Loucy (cell line): ENCODE measurements at regions not wholly inside any gene's neighbourhood (a gene's known extent, or its start where the extent isn't known, plus 50 kb on each side); places are given as distances from the start of the nearest gene placed in this dataset.

ENCODE experiments used
- H2AFZ ChIP-seq: fragments of 200-600 bp; sonication (generic); 2 replicates; pipeline ENCODE4 v1.6.0; 2016; ENCODE audit warnings: antibody characterized with exemption, mild to moderate bottlenecking, low read length, moderate library complexity
- H3F3A ChIP-seq: fragments of 200-600 bp; 2 replicates; pipeline ENCODE4 v1.6.0; 2016; ENCODE audit warnings: antibody characterized with exemption, low read depth, mild to moderate bottlenecking
- H3K27me3 ChIP-seq: fragments of 200-600 bp; sonication (generic); 2 replicates; pipeline ENCODE4 v1.6.1; 2014; ENCODE audit warnings: low read length, mild to moderate bottlenecking; ENCODE audit not compliant: insufficient read depth, poor library complexity, severe bottlenecking
- H3K36me3 ChIP-seq: fragments of 200-600 bp; sonication (generic); 2 replicates; pipeline ENCODE4 v1.6.1; 2016; ENCODE audit warnings: low read length; ENCODE audit not compliant: insufficient read depth
- H3K4me1 ChIP-seq: fragments of 200-600 bp; sonication (generic); 2 replicates; pipeline ENCODE4 v1.5.1; 2014; ENCODE audit warnings: low read length, mild to moderate bottlenecking; ENCODE audit not compliant: insufficient read depth, poor library complexity, severe bottlenecking
- H3K4me2 ChIP-seq: fragments of 200-600 bp; sonication (generic); 2 replicates; pipeline ENCODE4 v1.6.0; 2014; ENCODE audit warnings: antibody characterized with exemption, low read length, low read depth, mild to moderate bottlenecking; ENCODE audit not compliant: poor library complexity, severe bottlenecking
- H3K4me3 ChIP-seq: fragments of 200-600 bp; sonication (generic); 2 replicates; pipeline ENCODE4 v1.5.1; 2014; ENCODE audit warnings: low read length, mild to moderate bottlenecking, mixed read lengths; ENCODE audit not compliant: poor library complexity, severe bottlenecking
- H3K79me2 ChIP-seq: fragments of 200-600 bp; sonication (generic); 2 replicates; pipeline ENCODE4 v1.6.1; 2014; ENCODE audit warnings: low read length; ENCODE audit not compliant: insufficient read depth
- H3K9ac ChIP-seq: fragments of 200-600 bp; sonication (generic); 2 replicates; pipeline ENCODE4 v1.6.0; 2014; ENCODE audit warnings: mild to moderate bottlenecking, low read depth, low read length, moderate library complexity; ENCODE audit not compliant: poor library complexity, severe bottlenecking
- H3K9me2 ChIP-seq: fragments of 200-600 bp; sonication (generic); replicated peaks from 2 replicates; pipeline ENCODE4 v1.6.1; 2016; ENCODE audit warnings: low read depth, low read length, mixed read lengths
- H3K9me3 ChIP-seq: fragments of 200-600 bp; sonication (generic); 2 replicates; pipeline ENCODE4 v1.6.1; 2014; ENCODE audit warnings: mild to moderate bottlenecking, antibody characterized with exemption, low read length, low read depth; ENCODE audit not compliant: insufficient read depth
- H4K20me1 ChIP-seq: fragments of 200-600 bp; sonication (generic); 2 replicates; pipeline ENCODE4 v1.6.0; 2014; ENCODE audit warnings: antibody characterized with exemption, low read length, mild to moderate bottlenecking; ENCODE audit not compliant: insufficient read depth, poor library complexity, severe bottlenecking
- EZH2phosphoT487 ChIP-seq: fragments of 200-600 bp; IDR thresholded peaks from 2 replicates; pipeline ENCODE4 v1.6.1; 2018; ENCODE audit warnings: antibody characterized with exemption, mild to moderate bottlenecking, moderate library complexity, borderline replicate concordance
- TF ChIP-seq, protein P1 (sequence below): fragments of 200-600 bp; sonication (generic); conservative IDR thresholded peaks from 2 replicates; pipeline ENCODE4 v1.5.1; 2014; ENCODE audit warnings: mild to moderate bottlenecking, antibody characterized with exemption, low read length

DNA sequence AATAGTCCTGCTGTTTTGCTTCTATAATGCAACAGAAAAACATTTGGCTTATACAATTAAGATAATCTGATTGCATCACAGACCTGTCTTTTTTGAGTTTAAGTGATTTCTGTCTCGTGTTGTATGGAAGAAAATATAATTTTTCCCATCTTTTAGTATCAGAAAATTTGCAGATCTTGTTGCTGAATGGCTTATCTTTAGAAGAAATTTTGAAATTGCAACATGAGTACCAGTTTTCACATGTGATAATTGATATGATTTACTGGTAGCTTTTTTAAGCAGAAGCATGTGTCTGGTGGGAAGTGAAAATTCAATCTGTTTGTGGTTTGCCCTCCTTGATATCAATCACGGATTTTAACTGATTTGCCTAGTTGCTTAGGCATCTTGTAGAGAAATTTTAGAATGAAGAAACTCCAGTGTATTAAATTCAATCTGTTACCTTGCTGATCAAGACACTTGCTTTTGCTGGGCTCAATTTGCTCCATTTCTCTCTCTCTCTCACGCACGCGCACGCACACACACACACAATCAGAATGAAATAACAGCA is 89.8 kb upstream of the MYCBP2 start:
- H3K9ac ChIP-seq, result no peak overlapping the region
- no peaks in the 10 kb centered on the region for H3K4me1 ChIP-seq
- H3K9me2 ChIP-seq, result no peaks in the 10 kb centered on the region
- H3K36me3 ChIP-seq, result no peaks in the 10 kb centered on the region
- H3K9me3 ChIP-seq, result no peaks in the 10 kb centered on the region
- H4K20me1 ChIP-seq, result no peaks in the 10 kb centered on the region
- H3K27me3 ChIP-seq, result no peaks in the 10 kb centered on the region
- TF ChIP-seq, protein P1, sequence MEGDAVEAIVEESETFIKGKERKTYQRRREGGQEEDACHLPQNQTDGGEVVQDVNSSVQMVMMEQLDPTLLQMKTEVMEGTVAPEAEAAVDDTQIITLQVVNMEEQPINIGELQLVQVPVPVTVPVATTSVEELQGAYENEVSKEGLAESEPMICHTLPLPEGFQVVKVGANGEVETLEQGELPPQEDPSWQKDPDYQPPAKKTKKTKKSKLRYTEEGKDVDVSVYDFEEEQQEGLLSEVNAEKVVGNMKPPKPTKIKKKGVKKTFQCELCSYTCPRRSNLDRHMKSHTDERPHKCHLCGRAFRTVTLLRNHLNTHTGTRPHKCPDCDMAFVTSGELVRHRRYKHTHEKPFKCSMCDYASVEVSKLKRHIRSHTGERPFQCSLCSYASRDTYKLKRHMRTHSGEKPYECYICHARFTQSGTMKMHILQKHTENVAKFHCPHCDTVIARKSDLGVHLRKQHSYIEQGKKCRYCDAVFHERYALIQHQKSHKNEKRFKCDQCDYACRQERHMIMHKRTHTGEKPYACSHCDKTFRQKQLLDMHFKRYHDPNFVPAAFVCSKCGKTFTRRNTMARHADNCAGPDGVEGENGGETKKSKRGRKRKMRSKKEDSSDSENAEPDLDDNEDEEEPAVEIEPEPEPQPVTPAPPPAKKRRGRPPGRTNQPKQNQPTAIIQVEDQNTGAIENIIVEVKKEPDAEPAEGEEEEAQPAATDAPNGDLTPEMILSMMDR, result no peak
- no peak for TF ChIP-seq EZH2phosphoT487
- H3K79me2 ChIP-seq, result no peaks in the 10 kb centered on the region
- no peak overlapping the region for H2AFZ ChIP-seq
- H3K4me2 ChIP-seq, result no peak overlapping the region
- H3F3A ChIP-seq, result no peaks in the 10 kb centered on the region
- no peak overlapping the region for H3K4me3 ChIP-seq

DNA sequence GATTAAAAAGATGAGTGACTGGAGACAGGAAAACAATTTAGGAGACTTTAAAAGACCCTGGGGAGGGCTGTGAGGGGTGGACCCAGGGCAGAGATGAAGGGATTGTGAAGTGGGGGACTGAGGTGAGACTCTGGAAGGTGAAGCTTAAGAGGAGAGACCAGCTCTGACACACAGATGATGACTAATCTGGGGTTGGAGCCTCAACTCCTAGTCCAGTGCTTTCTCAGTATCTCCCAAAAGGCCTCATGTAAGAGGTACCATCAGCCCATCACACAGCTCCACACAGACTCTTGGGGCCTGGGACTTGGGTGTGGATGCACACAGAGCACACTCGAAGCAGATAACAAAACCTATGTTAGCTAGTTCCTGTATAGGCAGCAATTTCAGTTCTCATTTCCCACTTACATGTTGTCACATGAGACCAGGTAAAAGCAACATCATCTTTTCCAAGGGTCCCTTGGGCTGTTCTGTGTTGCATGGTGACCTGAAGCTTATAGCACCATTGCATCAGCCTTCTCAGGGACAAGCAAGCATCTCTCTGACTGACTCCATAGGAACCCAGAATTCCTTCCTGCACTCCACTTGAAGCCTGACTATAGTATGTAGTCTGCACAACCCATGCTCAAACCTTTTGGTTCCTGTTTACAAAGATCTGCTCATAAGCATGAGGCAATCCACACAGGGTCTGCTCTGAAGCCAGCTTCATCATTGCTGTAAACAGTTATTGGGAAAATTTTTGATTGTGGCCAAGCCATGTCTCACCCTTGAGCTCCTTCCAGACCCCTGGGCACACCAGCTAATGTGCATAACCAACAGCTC is 88.6 kb upstream of the MYCBP2 start:
- Histone ChIP-seq H3K9me3 (no peaks in the 10 kb centered on the region), H4K20me1 (no peaks in the 10 kb centered on the region), H3K27me3 (no peaks in the 10 kb centered on the region), H3K4me1 (no peaks in the 10 kb centered on the region), H3K4me3 (no peak overlapping the region), H3K79me2 (no peaks in the 10 kb centered on the region), H3K4me2 (no peak overlapping the region), H3F3A (no peaks in the 10 kb centered on the region), H3K9me2 (no peaks in the 10 kb centered on the region), H2AFZ (0 out of 2 replicates have a peak overlapping the region, but pooled peaks have one; percentile 31), H3K36me3 (no peaks in the 10 kb centered on the region), H3K9ac (no peak overlapping the region)
- TF ChIP-seq, protein P1, result no peak
- no peak for TF ChIP-seq EZH2phosphoT487

DNA sequence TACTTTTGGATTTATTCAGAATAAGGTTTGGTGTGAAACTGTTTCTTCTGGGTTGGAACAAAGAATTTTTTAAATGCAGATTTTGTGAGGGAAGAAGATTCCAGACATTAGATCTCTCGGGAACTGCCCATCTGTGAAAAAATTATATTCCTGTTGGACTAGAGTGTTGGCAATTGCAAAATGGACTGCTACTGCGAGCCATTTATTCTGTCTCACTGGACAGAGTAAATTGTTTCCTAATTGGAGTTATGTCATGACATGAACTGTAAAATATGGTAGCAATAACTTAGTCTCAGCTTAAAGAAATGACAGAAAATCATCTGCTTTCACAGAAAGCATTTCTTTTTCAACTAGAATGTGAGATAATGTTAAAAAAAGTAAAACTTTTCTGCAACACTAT is 86.0 kb upstream of the MYCBP2 start:
- H3K9me3 ChIP-seq, result no peaks in the 10 kb centered on the region
- H3K4me2 ChIP-seq, result no peak overlapping the region
- H3K9ac ChIP-seq, result no peak overlapping the region
- H3F3A ChIP-seq, result no peaks in the 10 kb centered on the region
- H2AFZ ChIP-seq, result no peak overlapping the region
- no peak overlapping the region for H3K4me3 ChIP-seq
- TF ChIP-seq EZH2phosphoT487, result no peak
- TF ChIP-seq, protein P1, result no peak
- no peaks in the 10 kb centered on the region for H4K20me1 ChIP-seq
- no peaks in the 10 kb centered on the region for H3K79me2 ChIP-seq
- no peaks in the 10 kb centered on the region for H3K4me1 ChIP-seq
- no peaks in the 10 kb centered on the region for H3K36me3 ChIP-seq
- H3K9me2 ChIP-seq, result no peaks in the 10 kb centered on the region
- H3K27me3 ChIP-seq, result no peaks in the 10 kb centered on the region
